CD4-positive, alpha-beta memory T cell (primary cell): ENCODE measurements at regions not wholly inside any gene's neighbourhood (a gene's known extent, or its start where the extent isn't known, plus 50 kb on each side); places are given as distances from the start of the nearest gene placed in this dataset.

Experiments
- CTCF ChIA-PET: fragments of 350-600 bp; sonication (Branson Sonifier 250); formaldehyde crosslinking; loops from one replicate; lab custom pipeline; 2021; ENCODE audit warnings: inconsistent platforms; ENCODE audit not compliant: partially characterized antibody; lab: Charles Lee
- POLR2A ChIA-PET: fragments of 350-600 bp; sonication (Branson Sonifier 250); formaldehyde crosslinking; loops from one replicate; lab custom pipeline; 2021; ENCODE audit not compliant: partially characterized antibody; lab: Charles Lee
- DNase-seq, 5 donors: peaks; one replicate each; pipeline versions ENCODE4 v3.0.0 to v3.0.0-alpha.2; 2020 to 2022; ENCODE audit warnings: mixed read lengths in 1 of 5
- H3K27ac ChIP-seq: one replicate; pipeline ENCODE4 v1.7.0; 2013; ENCODE audit warnings: low read depth, low read length
- H3K27me3 ChIP-seq: 2 replicates; pipeline ENCODE4 v1.7.0; 2013; ENCODE audit warnings: mild to moderate bottlenecking, low read length, moderate library complexity; ENCODE audit not compliant: insufficient read depth
- H3K36me3 ChIP-seq: 2 replicates; pipeline ENCODE4 v1.7.0; 2013; ENCODE audit warnings: mild to moderate bottlenecking, low read length, moderate library complexity; ENCODE audit not compliant: insufficient read depth
- H3K4me1 ChIP-seq: 2 replicates; pipeline ENCODE4 v1.7.0; 2013; ENCODE audit warnings: mild to moderate bottlenecking, low read length, moderate library complexity; ENCODE audit not compliant: insufficient read depth
- H3K4me3 ChIP-seq, 2 donors: one replicate each; pipeline ENCODE4 v1.7.0; 2013; ENCODE audit warnings: low read length in 2 of 2, mild to moderate bottlenecking in 1 of 2
- H3K9me3 ChIP-seq, 2 donors: one replicate each; pipeline ENCODE4 v1.7.0; 2013; ENCODE audit warnings: low read length in 2 of 2, control low read depth in 1 of 2; ENCODE audit not compliant: control insufficient read depth in 1 of 2
- H3K27ac Mint-ChIP-seq, 7 donors: one replicate each; pipeline ENCODE4 v1.8.0; 2020 to 2021; ENCODE audit warnings: mixed read lengths in 7 of 7, mild to moderate bottlenecking in 6 of 7, inconsistent platforms in 3 of 7, moderate library complexity in 3 of 7
- H3K27me3 Mint-ChIP-seq, 2 donors: one replicate each; pipeline ENCODE4 v1.8.0; 2020 to 2021; ENCODE audit warnings: mixed read lengths in 2 of 2
- H3K36me3 Mint-ChIP-seq, 2 donors: one replicate each; pipeline ENCODE4 v1.8.0; 2020 to 2021; ENCODE audit warnings: mixed read lengths in 2 of 2, inconsistent platforms in 1 of 2, mild to moderate bottlenecking in 1 of 2
- H3K4me1 Mint-ChIP-seq, 4 donors: one replicate each; pipeline ENCODE4 v1.8.0; 2020 to 2021; ENCODE audit warnings: mixed read lengths in 4 of 4, mild to moderate bottlenecking in 1 of 4
- H3K4me3 Mint-ChIP-seq, 8 donors: one replicate each; pipeline ENCODE4 v1.8.0; 2020 to 2021; ENCODE audit warnings: mixed read lengths in 8 of 8, mild to moderate bottlenecking in 7 of 8, moderate library complexity in 6 of 8, inconsistent platforms in 3 of 8
- H3K9me3 Mint-ChIP-seq, 8 donors: one replicate each; pipeline ENCODE4 v1.8.0; 2020 to 2021; ENCODE audit warnings: mixed read lengths in 8 of 8, mild to moderate bottlenecking in 5 of 8, inconsistent platforms in 3 of 8, moderate library complexity in 1 of 8
- intact Hi-C: fragments of 100-400 bp; cut with micrococcal nuclease; formaldehyde crosslinking; loops from one replicate; pipeline ENCODE4 v1.15.1; 2023

- H3K4me1 ChIP-seq, result peaks cover 13% of the 10 kb centered on the region
- Mint-ChIP-seq H3K27me3 (no peaks in the 10 kb centered on the region), H3K9me3 (peaks cover 0 to 9% (median 0%) of the 10 kb centered on the region in 8 donors), H3K36me3 (peaks cover 0 to 5% of the 10 kb centered on the region in 2 donors), H3K27ac (peak overlapping the region in 3 of 7 donors; percentile 15 to 58 (median 35)), H3K4me3 (peak overlapping the region in 2 of 8 donors; percentile 10 to 11), H3K4me1 (peaks cover 13 to 15% (median 15%) of the 10 kb centered on the region in 4 donors)
- ChIA-PET POLR2A (no interaction called here), CTCF (no interaction called here)
- H3K4me3 ChIP-seq, result no peak overlapping the region
- intact Hi-C loops, result no loop called here
- H3K36me3 ChIP-seq, result no peaks in the 10 kb centered on the region
- no peak overlapping the region for H3K27ac ChIP-seq
- H3K27me3 ChIP-seq, result no peaks in the 10 kb centered on the region
- no peak for DNase-seq
- no peaks in the 10 kb centered on the region for H3K9me3 ChIP-seq
Observed at GRCh38 chr3:187821616-187822317, 76.5 kb upstream of the BCL6 start.

GRCh38 chr3:187822402-187822801 lies 77.1 kb upstream of the BCL6 start:
- no peaks in the 10 kb centered on the region for H3K36me3 ChIP-seq
- CTCF ChIA-PET, result no interaction called here
- no peaks in the 10 kb centered on the region for H3K27me3 ChIP-seq
- Mint-ChIP-seq H3K27ac (peak overlapping the region in 4 of 7 donors; percentile 15 to 69 (median 46)), H3K4me1 (peaks cover 13 to 15% (median 15%) of the 10 kb centered on the region in 4 donors), H3K4me3 (peak overlapping the region in 3 of 8 donors; percentile 10 to 49 (median 42)), H3K9me3 (peaks cover 0 to 7% (median 0%) of the 10 kb centered on the region in 8 donors), H3K27me3 (no peaks in the 10 kb centered on the region), H3K36me3 (peaks cover 0 to 5% of the 10 kb centered on the region in 2 donors)
- intact Hi-C loops, result no loop called here
- POLR2A ChIA-PET, result no interaction called here
- no peaks in the 10 kb centered on the region for H3K9me3 ChIP-seq
- no peak overlapping the region for H3K4me3 ChIP-seq
- H3K4me1 ChIP-seq, result peaks cover 13% of the 10 kb centered on the region
- H3K27ac ChIP-seq, result no peak overlapping the region
- DNase-seq, result peak in 3 of 5 donors; percentile 12 to 20 (median 17)

GRCh38 chr3:187823746-187824145 lies 78.5 kb upstream of the BCL6 start:
- H3K4me3 ChIP-seq, result no peak overlapping the region
- no peaks in the 10 kb centered on the region for H3K27me3 Mint-ChIP-seq
- H3K36me3 Mint-ChIP-seq, result no peaks in the 10 kb centered on the region
- POLR2A ChIA-PET, result interaction anchor here (0.6 kb wide), 1 partner anchor 425 kb away, joined by 3 read pairs; no protein-coding TSS in a partner anchor
- no peak overlapping the region for H3K27ac ChIP-seq
- H3K4me1 ChIP-seq, result peaks cover 13% of the 10 kb centered on the region
- no peaks in the 10 kb centered on the region for H3K9me3 Mint-ChIP-seq
- no peak overlapping the region for H3K4me3 Mint-ChIP-seq
- H3K27ac Mint-ChIP-seq, result no peak overlapping the region
- no peaks in the 10 kb centered on the region for H3K9me3 ChIP-seq
- CTCF ChIA-PET, result no interaction called here
- H3K36me3 ChIP-seq, result no peaks in the 10 kb centered on the region
- no peak for DNase-seq
- no peaks in the 10 kb centered on the region for H3K27me3 ChIP-seq
- peaks cover 16 to 20% (median 18%) of the 10 kb centered on the region in 4 donors for H3K4me1 Mint-ChIP-seq
- intact Hi-C loops, result no loop called here

GRCh38 chr3:187827723-187828122 lies 82.5 kb upstream of the BCL6 start:
- Mint-ChIP-seq H3K4me3 (no peak overlapping the region), H3K27ac (no peak overlapping the region), H3K4me1 (peaks cover 8 to 16% (median 13%) of the 10 kb centered on the region in 4 donors), H3K9me3 (no peaks in the 10 kb centered on the region), H3K36me3 (no peaks in the 10 kb centered on the region), H3K27me3 (no peaks in the 10 kb centered on the region)
- Histone ChIP-seq H3K9me3 (no peaks in the 10 kb centered on the region), H3K4me3 (no peak overlapping the region), H3K27ac (no peak overlapping the region), H3K4me1 (peaks cover 4% of the 10 kb centered on the region), H3K27me3 (no peaks in the 10 kb centered on the region), H3K36me3 (no peaks in the 10 kb centered on the region)
- ChIA-PET POLR2A (no interaction called here), CTCF (no interaction called here)
- intact Hi-C loops, result no loop called here
- DNase-seq, result no peak

- no peaks in the 10 kb centered on the region for H3K27me3 Mint-ChIP-seq
- no peak overlapping the region for H3K27ac ChIP-seq
- H3K4me1 ChIP-seq, result no peaks in the 10 kb centered on the region
- H3K4me3 ChIP-seq, result no peak overlapping the region
- intact Hi-C loops, result no loop called here
- CTCF ChIA-PET, result no interaction called here
- no peaks in the 10 kb centered on the region for H3K9me3 ChIP-seq
- H3K36me3 Mint-ChIP-seq, result no peaks in the 10 kb centered on the region
- H3K4me3 Mint-ChIP-seq, result no peak overlapping the region
- H3K27ac Mint-ChIP-seq, result peak overlapping the region in 4 of 7 donors; percentile 3 to 44 (median 29)
- H3K27me3 ChIP-seq, result no peaks in the 10 kb centered on the region
- H3K36me3 ChIP-seq, result no peaks in the 10 kb centered on the region
- POLR2A ChIA-PET, result no interaction called here
- DNase-seq, result no peak
- H3K9me3 Mint-ChIP-seq, result peaks cover 0 to 2% (median 0%) of the 10 kb centered on the region in 8 donors
- peaks cover 6 to 10% (median 9%) of the 10 kb centered on the region in 4 donors for H3K4me1 Mint-ChIP-seq
Observed at GRCh38 chr3:187828579-187829452, 83.5 kb upstream of the BCL6 start.

- peaks cover 7 to 10% (median 9%) of the 10 kb centered on the region in 4 donors for H3K4me1 Mint-ChIP-seq
- H3K27me3 Mint-ChIP-seq, result no peaks in the 10 kb centered on the region
- no peak overlapping the region for H3K4me3 ChIP-seq
- no peaks in the 10 kb centered on the region for H3K27me3 ChIP-seq
- no peak for DNase-seq
- ChIA-PET POLR2A (no interaction called here), CTCF (no interaction called here)
- no peaks in the 10 kb centered on the region for H3K4me1 ChIP-seq
- no peak overlapping the region for H3K4me3 Mint-ChIP-seq
- no peaks in the 10 kb centered on the region for H3K9me3 ChIP-seq
- no peaks in the 10 kb centered on the region for H3K36me3 ChIP-seq
- intact Hi-C loops, result loop anchor here (5.0 kb wide), 1 partner anchor 88 kb away; no protein-coding TSS in a partner anchor
- H3K27ac Mint-ChIP-seq, result no peak overlapping the region
- no peak overlapping the region for H3K27ac ChIP-seq
- peaks cover 0 to 5% of the 10 kb centered on the region in 2 donors for H3K36me3 Mint-ChIP-seq
- H3K9me3 Mint-ChIP-seq, result peaks cover 0 to 8% (median 3%) of the 10 kb centered on the region in 8 donors
Observed at GRCh38 chr3:187830181-187830580, 84.9 kb upstream of the BCL6 start.
